Gastrocnemius medialis (tissue), 4 donors: ENCODE measurements at regions not wholly inside any gene's neighbourhood (a gene's known extent, or its start where the extent isn't known, plus 50 kb on each side); places are given as distances from the start of the nearest gene placed in this dataset.

Experiments
- ATAC-seq, 2 donors: fragments of 150-250 bp; one replicate each; pipeline ENCODE4 v1.9.1; 2016
- DNase-seq, 2 donors: peaks; one replicate each; pipeline ENCODE4 v3.0.0-alpha.2; 2019
- H3K27ac ChIP-seq, 4 donors: fragments of 200-600 bp; sonication (generic); 1 replicate in 1 of 4; 2 replicates in 3 of 4; pipeline ENCODE4 v1.5.1; 2016 to 2018; ENCODE audit warnings: mild to moderate bottlenecking in 2 of 4, moderate library complexity in 1 of 4
- H3K27me3 ChIP-seq, 3 donors: fragments of 200-600 bp; sonication (generic) in 2 of 3; 1 replicate in 1 of 3; 2 replicates in 2 of 3; pipeline versions ENCODE4 v1.5.1 to v1.6.0; 2016 to 2019; ENCODE audit warnings: mild to moderate bottlenecking in 1 of 3, moderate library complexity in 1 of 3
- H3K36me3 ChIP-seq, 2 donors: fragments of 200-600 bp; sonication (generic) in 1 of 2; one replicate each; pipeline ENCODE4 v1.5.1; 2017 to 2018
- H3K4me1 ChIP-seq, 2 donors: fragments of 200-600 bp; sonication (generic) in 1 of 2; one replicate each; pipeline ENCODE4 v1.5.1; 2016 to 2017; ENCODE audit warnings: mild to moderate bottlenecking in 2 of 2
- H3K4me3 ChIP-seq, 4 donors: fragments of 200-600 bp; sonication (generic) in 3 of 4; 1 replicate in 1 of 4; 2 replicates in 3 of 4; pipeline ENCODE4 v1.5.1; 2016 to 2019; ENCODE audit warnings: mild to moderate bottlenecking in 2 of 4
- H3K9me3 ChIP-seq, 3 donors: fragments of 200-600 bp; sonication (generic) in 2 of 3; 1 replicate in 1 of 3; 2 replicates in 2 of 3; pipeline ENCODE4 v1.5.1; 2016 to 2019
- CTCF ChIP-seq, 5 experiments: fragments of 450-650 bp in 3 of 5; fragments of 200-600 bp in 2 of 5; sonication (generic) in 2 of 5; IDR thresholded peaks in 4 of 5; conservative IDR thresholded peaks in 1 of 5; 1 replicate in 4 of 5; 2 replicates in 1 of 5; pipeline ENCODE4 v1.5.1; 2016 to 2019; ENCODE audit warnings: antibody characterized with exemption in 5 of 5, mild to moderate bottlenecking in 3 of 5, moderate library complexity in 3 of 5
- POLR2A ChIP-seq, 2 donors: fragments of 450-650 bp; IDR thresholded peaks; one replicate each; pipeline ENCODE4 v1.6.1; 2017; ENCODE audit warnings: antibody characterized with exemption in 2 of 2, mild to moderate bottlenecking in 2 of 2, moderate library complexity in 2 of 2
- in situ Hi-C, 4 donors: fragments of 200-750 bp; cut with MboI; loops; one replicate each; pipeline versions ENCODE4 v1.15.0 to v1.8.0; 2017; ENCODE audit warnings: low sequenced_read_pairs in 4 of 4
- intact Hi-C: fragments of 100-400 bp; cut with DNase I; formaldehyde crosslinking; loops from one replicate; pipeline ENCODE4 v1.15.1; 2023; ENCODE audit warnings: low total_unique reads

DNA sequence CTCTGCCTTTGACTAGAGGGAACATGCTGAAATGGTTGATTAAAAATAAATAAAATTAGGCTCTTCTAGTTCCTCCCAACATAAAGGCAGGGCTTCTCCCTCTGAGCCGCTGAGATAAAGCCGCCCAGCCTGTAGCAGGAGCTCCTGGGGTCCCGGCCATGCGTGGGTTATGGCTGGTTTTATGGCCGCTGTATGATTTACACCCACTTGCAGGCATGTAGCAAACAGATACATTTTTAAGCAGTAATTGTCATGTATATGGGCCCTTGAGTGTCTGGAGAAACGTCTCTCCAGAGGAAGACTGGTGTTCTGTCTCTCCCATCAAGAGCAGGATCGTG, 201.0 kb upstream of the TNRC6C start:
- no peak overlapping the region for H3K4me3 ChIP-seq
- no peaks in the 10 kb centered on the region for H3K36me3 ChIP-seq
- H3K27me3 ChIP-seq = no peaks in the 10 kb centered on the region
- H3K9me3 ChIP-seq = no peaks in the 10 kb centered on the region
- TF ChIP-seq POLR2A (IDR thresholded peaks at IDR 0.05) = no peak
- no peak for TF ChIP-seq CTCF (IDR thresholded peaks at IDR 0.05 in 4 of 5, conservative IDR thresholded peaks at IDR 0.05 in 1 of 5)
- in situ Hi-C loops = loop anchor here in 1 of 4 donors (25.0 kb wide), 1 partner anchor 255 kb away; no protein-coding TSS in a partner anchor
- no peak for ATAC-seq
- no peak overlapping the region for H3K27ac ChIP-seq
- H3K4me1 ChIP-seq = no peaks in the 10 kb centered on the region
- no peak for DNase-seq
- intact Hi-C loops = no loop called here

- no peaks in the 10 kb centered on the region for H3K9me3 ChIP-seq
- H3K27me3 ChIP-seq = no peaks in the 10 kb centered on the region
- intact Hi-C loops = no loop called here
- in situ Hi-C loops = loop anchor here in 2 of 4 donors (10.0 to 25.0 kb wide), 2 partner anchors 249 to 252 kb away; no protein-coding TSS in a partner anchor
- no peak overlapping the region for H3K4me3 ChIP-seq
- DNase-seq (no peak), ATAC-seq (no peak)
- H3K36me3 ChIP-seq = no peaks in the 10 kb centered on the region
- TF ChIP-seq POLR2A (IDR thresholded peaks at IDR 0.05) = no peak
- H3K27ac ChIP-seq = no peak overlapping the region
- H3K4me1 ChIP-seq = no peaks in the 10 kb centered on the region
Measured at GRCh38 chr17:77763023-77763422, 195.5 kb upstream of the TNRC6C start.

GRCh38 chr17:77763575-77763974, 194.9 kb upstream of the TNRC6C start:
- intact Hi-C loops (no loop called here), in situ Hi-C loops (loop anchor here in 2 of 4 donors (10.0 to 25.0 kb wide), 2 partner anchors 249 to 251 kb away; no protein-coding TSS in a partner anchor)

GRCh38 chr17:77765292-77765691, 193.2 kb upstream of the TNRC6C start:
- H3K9me3 ChIP-seq = no peaks in the 10 kb centered on the region
- ATAC-seq = no peak
- H3K36me3 ChIP-seq = no peaks in the 10 kb centered on the region
- no peak for TF ChIP-seq POLR2A (IDR thresholded peaks at IDR 0.05)
- no peak for TF ChIP-seq CTCF (IDR thresholded peaks at IDR 0.05 in 4 of 5, conservative IDR thresholded peaks at IDR 0.05 in 1 of 5)
- no peaks in the 10 kb centered on the region for H3K4me1 ChIP-seq
- H3K27ac ChIP-seq = no peak overlapping the region
- no peak for DNase-seq
- in situ Hi-C loops (loop anchor here in 2 of 4 donors (10.0 to 25.0 kb wide), 2 partner anchors 247 to 250 kb away; no protein-coding TSS in a partner anchor), intact Hi-C loops (no loop called here)
- H3K27me3 ChIP-seq = no peaks in the 10 kb centered on the region
- no peak overlapping the region for H3K4me3 ChIP-seq

More at GRCh38 chr17:77763575-77763974, 194.9 kb upstream of the TNRC6C start:
- ATAC-seq (no peak), DNase-seq (no peak)
- no peaks in the 10 kb centered on the region for H3K27me3 ChIP-seq
- no peak overlapping the region for H3K4me3 ChIP-seq
- no peak overlapping the region for H3K27ac ChIP-seq
- no peaks in the 10 kb centered on the region for H3K36me3 ChIP-seq
- no peak for TF ChIP-seq POLR2A (IDR thresholded peaks at IDR 0.05)
- TF ChIP-seq CTCF (IDR thresholded peaks at IDR 0.05 in 4 of 5, conservative IDR thresholded peaks at IDR 0.05 in 1 of 5) = no peak
- no peaks in the 10 kb centered on the region for H3K4me1 ChIP-seq
- H3K9me3 ChIP-seq = no peaks in the 10 kb centered on the region

GRCh38 chr17:77767148-77767547, 191.4 kb upstream of the TNRC6C start:
- TF ChIP-seq POLR2A (IDR thresholded peaks at IDR 0.05) (no peak), CTCF (IDR thresholded peaks at IDR 0.05 in 4 of 5, conservative IDR thresholded peaks at IDR 0.05 in 1 of 5) (no peak)
- ATAC-seq = no peak
- Histone ChIP-seq H3K27ac (no peak overlapping the region), H3K36me3 (no peaks in the 10 kb centered on the region), H3K9me3 (no peaks in the 10 kb centered on the region), H3K4me1 (no peaks in the 10 kb centered on the region), H3K4me3 (no peak overlapping the region), H3K27me3 (no peaks in the 10 kb centered on the region)
- DNase-seq = no peak
- in situ Hi-C loops (loop anchor here in 2 of 4 donors (10.0 to 25.0 kb wide), 2 partner anchors 245 to 248 kb away; no protein-coding TSS in a partner anchor), intact Hi-C loops (no loop called here)
